Activated naive CD4-positive, alpha-beta T cell treated with anti-CD3 and anti-CD28 coated beads for 36 hours (primary cell): ENCODE measurements at regions not wholly inside any gene's neighbourhood (a gene's known extent, or its start where the extent isn't known, plus 50 kb on each side); places are given as distances from the start of the nearest gene placed in this dataset.

Experiments
- CTCF ChIA-PET: fragments of 350-600 bp; sonication (Branson Sonifier 250); formaldehyde crosslinking; loops from one replicate; lab custom pipeline; 2021; ENCODE audit warnings: antibody characterized with exemption; lab: Charles Lee
- DNase-seq: peaks from one replicate; pipeline ENCODE4 v3.0.0-alpha.2; 2020
- H3K27ac Mint-ChIP-seq: one replicate; pipeline ENCODE4 v1.8.0; 2021; ENCODE audit warnings: mild to moderate bottlenecking, mixed read lengths
- H3K27me3 Mint-ChIP-seq: one replicate; pipeline ENCODE4 v1.8.0; 2021; ENCODE audit warnings: low read depth, mixed read lengths
- H3K36me3 Mint-ChIP-seq: one replicate; pipeline ENCODE4 v1.8.0; 2021; ENCODE audit warnings: low read depth, mixed read lengths
- H3K4me1 Mint-ChIP-seq: one replicate; pipeline ENCODE4 v1.8.0; 2021; ENCODE audit warnings: low read depth, mixed read lengths
- H3K4me3 Mint-ChIP-seq: one replicate; pipeline ENCODE4 v1.8.0; 2021; ENCODE audit warnings: mild to moderate bottlenecking, moderate library complexity, mixed read lengths
- H3K9me3 Mint-ChIP-seq: one replicate; pipeline ENCODE4 v1.8.0; 2021; ENCODE audit warnings: mixed read lengths
- intact Hi-C: fragments of 100-400 bp; cut with micrococcal nuclease; formaldehyde crosslinking; loops from one replicate; pipeline ENCODE4 v1.15.1; 2023

DNA sequence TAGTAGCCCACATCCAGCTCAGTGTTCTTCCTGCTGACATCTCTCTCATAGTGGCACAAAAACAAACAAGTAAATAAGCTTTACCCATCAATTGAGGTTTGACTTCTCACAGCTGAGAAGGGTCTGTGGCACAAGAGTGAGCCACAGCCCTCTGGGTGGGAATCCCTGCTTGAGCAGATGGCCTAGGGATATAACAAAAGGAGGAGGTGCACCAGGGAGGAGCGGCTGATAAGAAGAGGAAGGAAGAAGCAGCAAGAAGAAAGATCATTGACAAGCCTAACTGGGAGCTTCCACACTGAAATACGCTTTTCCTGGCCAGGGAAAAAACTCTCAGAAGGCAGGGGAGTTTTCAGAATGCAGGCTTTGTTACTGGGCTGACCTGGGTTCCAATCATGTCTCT, 279.8 kb downstream of the UACA start:
- H3K9me3 Mint-ChIP-seq, result no peaks in the 10 kb centered on the region
- CTCF ChIA-PET, result interaction anchor here (1.0 kb wide), 1 partner anchor 17 kb away, joined by 3 read pairs; no protein-coding TSS in a partner anchor
- no peak overlapping the region for H3K4me3 Mint-ChIP-seq
- H3K36me3 Mint-ChIP-seq, result no peaks in the 10 kb centered on the region
- peaks cover 12% of the 10 kb centered on the region for H3K27me3 Mint-ChIP-seq
- no peak for DNase-seq
- intact Hi-C loops, result loop anchor here (10.0 kb wide), 1 partner anchor 119 kb away; no protein-coding TSS in a partner anchor
- H3K4me1 Mint-ChIP-seq, result peaks cover 34% of the 10 kb centered on the region
- H3K27ac Mint-ChIP-seq, result no peak overlapping the region

DNA sequence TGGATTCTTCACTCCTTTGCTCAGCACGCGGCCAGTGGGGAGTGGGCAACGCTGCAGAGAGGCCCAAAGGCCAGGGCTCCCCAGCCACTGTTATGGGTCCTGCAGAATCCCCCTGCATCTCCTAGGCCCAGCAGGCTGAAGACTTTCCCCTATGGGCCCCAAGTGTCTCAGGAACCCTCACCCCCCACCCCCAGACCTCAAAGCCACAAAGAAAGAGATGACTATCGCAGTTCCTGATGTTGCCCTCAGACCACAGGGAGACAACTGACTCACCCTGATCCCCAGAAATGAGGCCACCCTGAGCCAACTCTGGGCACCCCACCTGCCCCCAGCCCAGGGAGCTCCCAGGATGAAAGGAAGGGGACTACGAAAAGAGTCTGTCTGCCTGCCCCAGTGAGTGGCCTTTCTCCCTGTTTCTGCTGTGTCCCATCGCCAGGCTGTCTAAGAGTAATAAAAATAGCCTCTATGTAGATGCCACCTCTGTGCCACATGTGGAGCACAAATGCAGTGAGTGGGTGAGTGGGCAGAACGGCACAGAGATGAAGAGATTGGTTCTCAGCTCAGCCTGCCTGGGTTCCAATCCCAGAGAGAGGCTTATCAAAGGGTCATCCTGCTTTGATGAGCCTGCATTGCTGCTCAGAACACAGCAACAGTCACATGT, 283.0 kb downstream of the UACA start:
- Mint-ChIP-seq H3K27ac (no peak overlapping the region), H3K27me3 (peaks cover 17% of the 10 kb centered on the region), H3K4me1 (peaks cover 34% of the 10 kb centered on the region), H3K4me3 (no peak overlapping the region), H3K36me3 (no peaks in the 10 kb centered on the region), H3K9me3 (no peaks in the 10 kb centered on the region)
- DNase-seq, result peak; percentile 88
- intact Hi-C loops, result loop anchor here (1.0 to 10.0 kb wide), 3 partner anchors 12 to 116 kb away; no protein-coding TSS in a partner anchor
- CTCF ChIA-PET, result interaction anchor here (1.0 to 4.5 kb wide), 7 partner anchors 9 to 27 kb away, joined by 3 to 28 read pairs (median 4); no protein-coding TSS in a partner anchor

DNA sequence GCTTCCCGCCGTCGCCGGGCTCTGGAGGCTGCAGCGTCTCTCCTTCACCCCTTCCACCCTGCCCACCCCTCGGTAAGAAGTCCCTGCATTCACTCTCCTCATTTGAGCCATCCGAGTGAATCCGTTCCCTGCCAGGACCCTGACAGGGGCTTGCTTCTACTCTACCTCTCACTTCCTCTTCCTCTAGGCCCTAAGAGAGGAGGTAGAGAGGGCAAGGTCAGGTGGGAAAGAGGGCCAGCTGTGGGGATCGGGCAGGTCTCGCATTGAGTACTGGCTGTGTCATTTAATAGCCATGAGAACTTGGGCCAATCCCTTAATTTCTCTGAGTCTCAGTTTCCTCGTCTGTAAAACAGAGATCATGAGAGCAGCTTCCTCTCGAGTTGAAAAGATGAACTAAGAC, 283.6 kb downstream of the UACA start:
- H3K4me3 Mint-ChIP-seq, result no peak overlapping the region
- intact Hi-C loops, result loop anchor here (1.0 to 10.0 kb wide), 3 partner anchors 13 to 115 kb away; no protein-coding TSS in a partner anchor
- peaks cover 40% of the 10 kb centered on the region for H3K4me1 Mint-ChIP-seq
- peaks cover 18% of the 10 kb centered on the region for H3K27me3 Mint-ChIP-seq
- H3K36me3 Mint-ChIP-seq, result no peaks in the 10 kb centered on the region
- no peaks in the 10 kb centered on the region for H3K9me3 Mint-ChIP-seq
- H3K27ac Mint-ChIP-seq, result no peak overlapping the region
- DNase-seq, result no peak
- CTCF ChIA-PET, result interaction anchor here (1.0 to 4.5 kb wide), 6 partner anchors 9 to 24 kb away, joined by 3 to 28 read pairs (median 5); no protein-coding TSS in a partner anchor

DNA sequence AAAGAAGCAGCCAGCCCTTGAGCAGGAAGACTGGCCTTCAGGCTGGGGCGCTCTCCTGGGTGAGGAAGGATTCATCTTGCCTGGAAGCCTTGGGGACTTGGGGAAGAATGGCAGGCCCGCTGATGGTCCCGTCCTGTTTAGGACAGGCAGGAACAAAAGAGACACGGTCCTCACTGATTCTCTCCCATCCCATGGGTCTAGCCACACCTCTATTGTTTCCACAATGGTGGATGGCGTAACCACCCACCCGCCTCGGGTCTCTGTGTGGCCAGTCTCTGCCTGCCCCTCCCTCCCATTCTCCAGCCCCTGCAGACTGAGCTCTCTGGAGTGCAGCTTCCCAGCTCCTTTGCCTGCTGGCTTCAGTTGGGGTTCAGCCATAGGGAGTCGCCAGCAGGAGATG, 284.3 kb downstream of the UACA start:
- Mint-ChIP-seq H3K4me3 (no peak overlapping the region), H3K36me3 (no peaks in the 10 kb centered on the region), H3K27me3 (peaks cover 21% of the 10 kb centered on the region), H3K9me3 (no peaks in the 10 kb centered on the region), H3K4me1 (peaks cover 45% of the 10 kb centered on the region), H3K27ac (peak overlapping the region; percentile 7)
- no peak for DNase-seq
- CTCF ChIA-PET, result interaction anchor here (1.0 to 4.5 kb wide), 4 partner anchors 9 to 25 kb away, joined by 3 to 28 read pairs (median 4); no protein-coding TSS in a partner anchor
- intact Hi-C loops, result no loop called here

DNA sequence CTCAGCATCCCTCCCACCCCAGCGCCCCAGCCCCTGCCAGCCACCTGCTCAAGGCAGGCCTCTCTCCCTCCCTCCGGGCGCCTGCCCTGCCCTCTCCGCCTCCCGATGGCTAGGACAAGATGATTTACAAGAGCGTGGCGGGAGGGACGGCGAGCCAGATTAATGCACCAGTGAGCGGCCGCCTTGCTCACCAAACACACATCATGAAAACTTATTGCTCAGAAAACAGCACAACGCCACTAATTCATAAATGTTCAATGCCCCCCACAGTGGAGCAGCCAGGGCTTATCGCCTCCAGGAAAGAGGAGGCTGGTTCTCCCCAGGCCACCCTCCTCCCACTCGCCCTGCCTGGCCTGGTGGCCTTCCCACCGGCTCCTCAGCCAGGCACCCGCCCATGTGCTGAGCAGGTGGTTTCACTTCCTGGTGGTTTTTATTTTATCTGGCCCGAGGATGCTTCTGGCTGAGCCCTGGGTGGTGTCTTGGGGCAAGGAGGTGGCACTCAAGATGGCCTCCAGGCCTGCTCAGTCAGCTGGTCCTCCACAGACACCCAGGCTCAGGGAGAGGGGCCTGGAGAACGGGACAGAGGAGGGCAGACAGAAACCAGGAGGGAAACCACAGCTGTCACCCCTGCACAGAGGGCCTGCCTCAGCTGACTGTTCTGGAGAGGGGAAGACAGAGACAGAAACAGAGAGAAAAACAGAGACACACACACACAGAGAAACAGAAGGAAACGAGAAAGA, 284.9 kb downstream of the UACA start:
- peak; percentile 34 for DNase-seq
- intact Hi-C loops, result no loop called here
- H3K9me3 Mint-ChIP-seq, result no peaks in the 10 kb centered on the region
- CTCF ChIA-PET, result interaction anchor here (1.1 to 4.5 kb wide), 2 partner anchors 9 to 12 kb away, joined by 3 to 28 read pairs; no protein-coding TSS in a partner anchor
- peaks cover 20% of the 10 kb centered on the region for H3K27me3 Mint-ChIP-seq
- H3K36me3 Mint-ChIP-seq, result no peaks in the 10 kb centered on the region
- no peak overlapping the region for H3K4me3 Mint-ChIP-seq
- peaks cover 45% of the 10 kb centered on the region for H3K4me1 Mint-ChIP-seq
- peak overlapping the region; percentile 7 for H3K27ac Mint-ChIP-seq

DNA sequence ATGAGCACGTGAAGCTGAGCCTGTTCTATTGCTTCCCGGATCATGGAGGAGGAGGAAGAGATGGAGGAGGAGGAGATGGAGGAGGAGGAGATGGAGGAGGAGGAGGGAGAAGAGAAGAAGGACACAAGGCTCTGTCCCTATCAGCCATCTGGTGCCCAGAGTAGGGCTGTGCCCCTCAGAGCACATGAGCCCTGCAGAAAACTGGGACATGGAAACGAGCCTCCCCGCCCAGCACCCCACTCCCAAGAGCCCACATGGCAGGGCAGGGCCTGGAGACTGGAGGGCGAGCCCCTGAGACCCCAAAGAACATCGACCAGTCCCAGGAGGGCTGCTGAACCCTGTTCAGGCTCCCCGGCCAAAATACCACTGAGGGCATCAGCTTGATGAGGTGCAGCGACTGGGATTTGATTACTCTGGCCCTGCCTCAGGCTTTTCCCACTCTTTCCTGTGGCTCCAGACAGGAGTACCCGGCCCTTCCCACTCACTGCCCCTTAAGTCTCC, 285.6 kb downstream of the UACA start:
- H3K9me3 Mint-ChIP-seq, result no peaks in the 10 kb centered on the region
- H3K27ac Mint-ChIP-seq, result no peak overlapping the region
- H3K4me1 Mint-ChIP-seq, result peaks cover 45% of the 10 kb centered on the region
- no peak overlapping the region for H3K4me3 Mint-ChIP-seq
- DNase-seq, result no peak
- CTCF ChIA-PET, result interaction anchor here (0.6 to 4.5 kb wide), 3 partner anchors 10 to 377 kb away, joined by 3 to 28 read pairs (median 3); no protein-coding TSS in a partner anchor
- intact Hi-C loops, result no loop called here
- H3K36me3 Mint-ChIP-seq, result no peaks in the 10 kb centered on the region
- peaks cover 18% of the 10 kb centered on the region for H3K27me3 Mint-ChIP-seq

DNA sequence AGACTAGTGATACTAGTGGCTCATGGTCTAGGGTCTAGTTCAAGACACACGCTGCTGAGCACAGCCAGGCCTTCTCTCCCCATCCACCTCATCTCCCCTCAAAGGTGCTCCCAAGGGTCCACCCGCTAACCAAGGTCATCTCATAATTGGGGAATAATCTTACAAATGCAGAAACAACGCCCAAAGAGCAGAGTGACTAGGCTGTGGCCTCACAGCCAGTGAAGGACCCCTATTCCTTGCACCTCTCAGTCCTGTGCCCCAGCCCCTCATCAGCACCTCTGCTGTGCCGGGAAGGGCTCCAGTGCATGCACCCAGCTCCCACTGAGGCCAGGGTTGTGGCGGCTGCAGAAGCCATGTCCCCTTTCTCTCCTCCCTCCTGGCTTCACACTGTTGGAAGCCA, 286.9 kb downstream of the UACA start:
- Mint-ChIP-seq H3K27ac (no peak overlapping the region), H3K36me3 (no peaks in the 10 kb centered on the region), H3K27me3 (peaks cover 9% of the 10 kb centered on the region), H3K4me3 (no peak overlapping the region), H3K9me3 (no peaks in the 10 kb centered on the region), H3K4me1 (peaks cover 45% of the 10 kb centered on the region)
- no peak for DNase-seq
- intact Hi-C loops, result no loop called here
- CTCF ChIA-PET, result interaction anchor here (1.5 to 4.5 kb wide), 3 partner anchors 10 to 1000 kb away, joined by 4 to 28 read pairs (median 9); no protein-coding TSS in a partner anchor

DNA sequence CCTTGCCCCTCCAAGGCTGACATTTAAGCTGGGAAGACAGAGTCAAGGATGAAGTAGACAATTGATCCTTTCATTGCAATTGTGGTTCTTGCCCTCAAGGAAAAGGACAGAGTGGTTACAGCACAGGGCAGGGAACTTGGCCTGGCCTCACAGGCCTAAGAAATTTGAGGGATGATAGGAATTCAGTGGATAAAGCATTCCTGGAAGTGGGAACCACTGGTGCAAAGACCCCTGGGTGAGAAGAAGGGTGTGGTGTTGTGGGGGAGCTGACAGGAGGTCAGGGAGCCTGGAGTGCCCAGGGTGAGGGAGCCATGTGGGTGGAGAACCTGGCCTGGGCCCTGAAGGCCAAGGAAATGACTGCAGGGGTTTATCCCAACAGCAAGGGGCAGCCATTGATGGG, 287.4 kb downstream of the UACA start:
- intact Hi-C loops, result no loop called here
- H3K4me1 Mint-ChIP-seq, result peaks cover 45% of the 10 kb centered on the region
- no peaks in the 10 kb centered on the region for H3K9me3 Mint-ChIP-seq
- H3K27me3 Mint-ChIP-seq, result peaks cover 9% of the 10 kb centered on the region
- CTCF ChIA-PET, result interaction anchor here (0.5 to 2.6 kb wide), 4 partner anchors 10 to 1000 kb away, joined by 3 to 14 read pairs (median 6); no protein-coding TSS in a partner anchor
- no peaks in the 10 kb centered on the region for H3K36me3 Mint-ChIP-seq
- no peak overlapping the region for H3K27ac Mint-ChIP-seq
- H3K4me3 Mint-ChIP-seq, result no peak overlapping the region
- DNase-seq, result no peak

DNA sequence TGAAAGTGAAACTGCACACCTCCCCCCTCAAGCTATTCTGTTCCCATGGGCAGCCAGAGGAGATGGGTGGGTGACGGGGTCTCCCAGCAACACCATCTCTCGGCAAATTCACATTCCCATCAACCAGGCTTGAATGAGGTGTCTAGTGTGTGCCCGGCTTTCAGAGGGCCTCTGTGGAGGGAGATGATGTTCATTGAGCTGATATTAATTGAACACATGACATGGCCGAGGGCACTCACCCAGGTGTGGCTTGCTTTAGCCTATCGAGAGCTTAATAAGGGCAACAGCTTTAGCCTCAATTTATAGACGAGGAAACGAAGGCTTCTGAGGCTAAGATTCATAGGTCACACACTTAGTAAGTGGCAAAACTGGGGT, 288.0 kb downstream of the UACA start:
- H3K9me3 Mint-ChIP-seq, result no peaks in the 10 kb centered on the region
- peaks cover 42% of the 10 kb centered on the region for H3K4me1 Mint-ChIP-seq
- H3K4me3 Mint-ChIP-seq, result no peak overlapping the region
- H3K36me3 Mint-ChIP-seq, result no peaks in the 10 kb centered on the region
- H3K27ac Mint-ChIP-seq, result no peak overlapping the region
- CTCF ChIA-PET, result interaction anchor here (0.5 to 2.6 kb wide), 4 partner anchors 9 to 999 kb away, joined by 3 to 14 read pairs (median 6); no protein-coding TSS in a partner anchor
- no peak for DNase-seq
- intact Hi-C loops, result no loop called here
- peaks cover 9% of the 10 kb centered on the region for H3K27me3 Mint-ChIP-seq

DNA sequence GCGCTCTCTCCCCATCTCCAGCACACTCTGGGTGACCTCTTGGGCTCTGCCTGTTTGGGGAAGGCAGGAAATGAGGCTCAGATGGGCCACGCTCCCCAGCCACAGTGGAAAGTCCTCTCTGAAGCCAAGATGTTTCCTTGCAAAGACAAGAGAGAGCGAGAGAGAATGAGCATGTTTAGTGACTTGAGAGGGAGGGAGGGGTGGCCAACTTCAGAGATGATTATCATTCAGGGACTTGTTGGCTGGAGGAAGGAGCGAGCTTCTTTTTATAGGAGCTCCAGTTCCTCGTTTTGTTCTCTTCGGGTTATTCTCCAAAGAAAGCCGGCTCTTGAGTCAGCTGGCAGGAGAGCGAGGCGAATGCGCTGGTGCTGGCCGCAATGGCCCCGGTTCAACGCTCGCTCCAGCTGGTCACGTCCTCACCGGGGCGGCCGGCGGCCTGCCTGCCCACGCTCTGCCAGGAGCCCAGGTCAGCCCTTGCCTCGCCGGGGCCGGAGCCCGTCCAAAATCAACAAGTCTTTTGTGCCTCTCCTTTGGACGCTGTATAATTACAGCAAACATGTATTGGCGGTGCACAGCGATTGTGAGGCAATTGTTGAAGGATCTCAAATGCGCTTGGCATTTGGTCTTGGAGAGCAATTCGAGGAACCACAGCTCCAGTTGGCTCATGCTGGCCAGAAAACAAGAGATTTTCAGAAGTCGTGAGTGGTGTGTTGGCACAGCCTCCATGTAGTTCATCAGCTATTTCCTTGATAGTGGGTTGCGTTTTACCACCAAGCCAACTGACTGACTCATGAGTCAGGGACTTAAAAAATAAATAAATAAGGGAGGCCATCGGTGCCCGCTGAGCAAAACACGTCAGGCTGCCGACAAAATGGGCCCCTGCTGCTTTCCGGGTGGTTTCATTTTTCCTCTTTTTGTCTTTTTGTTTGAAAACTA, 288.6 kb downstream of the UACA start:
- H3K4me3 Mint-ChIP-seq, result peak overlapping the region; percentile 51
- peak overlapping the region; percentile 24 for H3K27ac Mint-ChIP-seq
- intact Hi-C loops, result no loop called here
- peaks cover 9% of the 10 kb centered on the region for H3K27me3 Mint-ChIP-seq
- H3K4me1 Mint-ChIP-seq, result peaks cover 36% of the 10 kb centered on the region
- no peaks in the 10 kb centered on the region for H3K36me3 Mint-ChIP-seq
- DNase-seq, result peak; percentile 65
- CTCF ChIA-PET, result interaction anchor here (0.6 to 2.6 kb wide), 5 partner anchors 9 to 999 kb away, joined by 3 to 14 read pairs (median 4); no protein-coding TSS in a partner anchor
- H3K9me3 Mint-ChIP-seq, result no peaks in the 10 kb centered on the region
